ENCODE measurements at regions not wholly inside any gene's neighbourhood (a gene's known extent, or its start where the extent isn't known, plus 50 kb on each side); places are given as distances from the start of the nearest gene placed in this dataset.

- TF ChIP-seq CTCF (IDR thresholded peaks at IDR 0.05) = no peak
- TF ChIP-seq POLR2AphosphoS5 (IDR thresholded peaks at IDR 0.05) = no peak
Observed at GRCh38 chr9:80485420-80486250, 913.9 kb downstream of the TLE4 start.

Measured in transverse colon (tissue), 4 donors.